Adrenal gland (tissue), 9 donors: ENCODE measurements at regions not wholly inside any gene's neighbourhood (a gene's known extent, or its start where the extent isn't known, plus 50 kb on each side); places are given as distances from the start of the nearest gene placed in this dataset.
"Not testable (repeated sequence)": the region's sequence is repeated elsewhere in the genome, so short reads cannot be mapped to it uniquely, and the experiment has no call there.

ENCODE experiments used
- DNase-seq, 7 donors: peaks; one replicate each; pipeline ENCODE4 v3.0.0-alpha.2; 2019 to 2020
- H3K27ac ChIP-seq, 5 donors: fragments of 200-600 bp; sonication (generic) in 4 of 5; 1 replicate in 3 of 5; 2 replicates in 2 of 5; pipeline versions ENCODE4 v1.5.1 to v1.8.0; 2016 to 2020; ENCODE audit warnings: mild to moderate bottlenecking in 1 of 5
- H3K27me3 ChIP-seq: fragments of 200-600 bp; 2 replicates; pipeline ENCODE4 v1.8.0; 2021
- H3K36me3 ChIP-seq, 2 donors: fragments of 200-600 bp; replicated peaks in 1 of 2; 1 replicate in 1 of 2; 2 replicates in 1 of 2; pipeline versions ENCODE4 v1.5.1 to v1.8.0; 2018 to 2022
- H3K4me1 ChIP-seq, 2 donors: fragments of 200-600 bp; replicated peaks in 1 of 2; 1 replicate in 1 of 2; 2 replicates in 1 of 2; pipeline versions ENCODE4 v1.5.1 to v1.8.0; 2018 to 2021
- H3K4me3 ChIP-seq, 4 donors: fragments of 200-600 bp; sonication (generic) in 3 of 4; one replicate each; pipeline ENCODE4 v1.5.1; 2016 to 2018
- H3K9me3 ChIP-seq, 3 donors: fragments of 200-600 bp; sonication (generic) in 1 of 3; replicated peaks in 1 of 3; 1 replicate in 2 of 3; 2 replicates in 1 of 3; pipeline versions ENCODE4 v1.5.1 to v1.8.0; 2016 to 2021
- CTCF ChIP-seq, 6 experiments: fragments of 450-650 bp in 4 of 6; fragments of 200-600 bp in 2 of 6; sonication (generic) in 1 of 6; IDR thresholded peaks; 1 replicate in 5 of 6; 2 replicates in 1 of 6; pipeline versions ENCODE4 v1.5.1 to v1.8.0; 2016 to 2021; ENCODE audit warnings: antibody characterized with exemption in 6 of 6, mild to moderate bottlenecking in 2 of 6, moderate library complexity in 1 of 6
- POLR2A ChIP-seq, 2 donors: fragments of 450-650 bp; IDR thresholded peaks; one replicate each; pipeline ENCODE4 v1.6.1; 2017; ENCODE audit warnings: antibody characterized with exemption in 2 of 2, mild to moderate bottlenecking in 2 of 2, moderate library complexity in 1 of 2
- WGBS, 4 donors: extraction: QIAGEN DNeasy Blood & Tissue Kit in 2 of 4; methylation state at CpG; one replicate each; pipeline versions ENCODE4 v1.1.5 to v1.1.7; 2013 to 2017; 5-methylcytosine and 5-hydroxymethylcytosine counted together
- intact Hi-C, 2 donors: fragments of 100-400 bp; cut with DNase I; formaldehyde crosslinking; loops; one replicate each; pipeline versions ENCODE4 v1.14.1 to v1.15.0; 2022 to 2023
- donor health status: healthy with polysubstance abuse.
- donor health status: Bipolar disorder and iron deficiency.
- donor health status: DM: yes; HTN: yes; CAD: no.
- donor health status: DM: no; HTN: no; CAD: no.
- donor health status: DM: no; HTN: no; CAD: no.

GRCh38 chr14:26655128-26655527 lies 57.3 kb upstream of the NOVA1 start:
- no peaks in the 10 kb centered on the region for H3K9me3 ChIP-seq
- 75 to 90% (median 86%) methylated on average over 5 of the region's 5 CpGs for WGBS, 4 donors
- DNase-seq: no peak
- TF ChIP-seq CTCF (IDR thresholded peaks at IDR 0.05): no peak
- no peak for TF ChIP-seq POLR2A (IDR thresholded peaks at IDR 0.05)
- no peaks in the 10 kb centered on the region for H3K4me1 ChIP-seq
- intact Hi-C loops: no loop called here
- no peaks in the 10 kb centered on the region for H3K36me3 ChIP-seq
- no peak overlapping the region for H3K27ac ChIP-seq
- H3K4me3 ChIP-seq: no peak overlapping the region
- no peaks in the 10 kb centered on the region for H3K27me3 ChIP-seq

GRCh38 chr14:26663506-26663905 lies 65.7 kb upstream of the NOVA1 start:
- Histone ChIP-seq H3K9me3 (no peaks in the 10 kb centered on the region), H3K4me1 (no peaks in the 10 kb centered on the region), H3K27me3 (no peaks in the 10 kb centered on the region), H3K4me3 (no peak overlapping the region), H3K27ac (no peak overlapping the region), H3K36me3 (no peaks in the 10 kb centered on the region)
- intact Hi-C loops: no loop called here
- DNase-seq: no peak
- 21 to 57% (median 39%) methylated on average over 1 of the region's 1 CpG for WGBS, 4 donors
- TF ChIP-seq CTCF (IDR thresholded peaks at IDR 0.05) (no peak), POLR2A (IDR thresholded peaks at IDR 0.05) (no peak)

GRCh38 chr14:26678732-26679420 lies 81.0 kb upstream of the NOVA1 start:
- H3K27ac ChIP-seq, H3K9me3 ChIP-seq, H3K4me3 ChIP-seq, H3K4me1 ChIP-seq, H3K27me3 ChIP-seq, H3K36me3 ChIP-seq, intact Hi-C loops, DNase-seq: not testable (repeated sequence)
- WGBS, 4 donors: 88 to 93% (median 91%) methylated on average over 11 to 24 of the region's 31 CpGs

- DNase-seq: no peak
- TF ChIP-seq CTCF (IDR thresholded peaks at IDR 0.05): no peak
- TF ChIP-seq POLR2A (IDR thresholded peaks at IDR 0.05): no peak
- Histone ChIP-seq H3K9me3 (no peaks in the 10 kb centered on the region), H3K27me3 (no peaks in the 10 kb centered on the region), H3K36me3 (no peaks in the 10 kb centered on the region), H3K4me3 (no peak overlapping the region), H3K4me1 (no peaks in the 10 kb centered on the region), H3K27ac (no peak overlapping the region)
- WGBS, 4 donors: 94 to 95% (median 95%) methylated on average over 1 of the region's 1 CpG
- intact Hi-C loops: no loop called here
Observed at GRCh38 chr14:26685401-26685800, 87.6 kb upstream of the NOVA1 start.

- H3K27ac ChIP-seq: no peak overlapping the region
- no peaks in the 10 kb centered on the region for H3K36me3 ChIP-seq
- no peaks in the 10 kb centered on the region for H3K9me3 ChIP-seq
- no peaks in the 10 kb centered on the region for H3K27me3 ChIP-seq
- H3K4me3 ChIP-seq: no peak overlapping the region
- no peak for TF ChIP-seq CTCF (IDR thresholded peaks at IDR 0.05)
- TF ChIP-seq POLR2A (IDR thresholded peaks at IDR 0.05): no peak
- no peaks in the 10 kb centered on the region for H3K4me1 ChIP-seq
- no peak for DNase-seq
- WGBS, 4 donors: 55 to 81% (median 64%) methylated on average over 2 of the region's 2 CpGs
- intact Hi-C loops: no loop called here
Observed at GRCh38 chr14:26687301-26687837, 89.5 kb upstream of the NOVA1 start.
